MCF 10A (cell line): ENCODE measurements at regions not wholly inside any gene's neighbourhood (a gene's known extent, or its start where the extent isn't known, plus 50 kb on each side); places are given as distances from the start of the nearest gene placed in this dataset.

ENCODE experiments used
- BruUV-seq: library from RNA; stranded (reverse); fragments of 400-500 nt; replicated peaks from 2 replicates; lab custom pipeline; 2021; lab: Mats Ljungman, UMichigan
- CTCF ChIA-PET: fragments of 300-600 bp; sonication (Branson Sonifier 250); formaldehyde crosslinking; extraction: SDS; loops from one replicate; lab custom pipeline; 2021; ENCODE audit warnings: antibody characterized with exemption, inconsistent platforms; lab: Yijun Ruan, JAX
- POLR2A ChIA-PET: fragments of 300-600, 350-650 bp; sonication (Branson Sonifier 250); formaldehyde crosslinking; extraction: SDS; loops from one replicate; lab custom pipeline; 2020; ENCODE audit warnings: antibody characterized with exemption, inconsistent platforms; lab: Yijun Ruan, JAX
- DNase-seq: peaks from one replicate; pipeline ENCODE4 v3.0.0-alpha.2; 2018; ENCODE audit not compliant: unreplicated experiment
- H3K27ac Mint-ChIP-seq: one replicate; pipeline ENCODE4 v1.8.0; 2022; ENCODE audit warnings: mild to moderate bottlenecking, low read depth, mixed read lengths; ENCODE audit not compliant: unreplicated experiment
- H3K27me3 Mint-ChIP-seq: one replicate; pipeline ENCODE4 v1.8.0; 2022; ENCODE audit warnings: mixed read lengths; ENCODE audit not compliant: insufficient read depth, unreplicated experiment
- H3K36me3 Mint-ChIP-seq: one replicate; pipeline ENCODE4 v1.8.0; 2022; ENCODE audit warnings: mild to moderate bottlenecking, moderate library complexity, mixed read lengths; ENCODE audit not compliant: insufficient read depth, unreplicated experiment
- H3K4me1 Mint-ChIP-seq: one replicate; pipeline ENCODE4 v1.8.0; 2022; ENCODE audit warnings: mixed read lengths; ENCODE audit not compliant: insufficient read depth, unreplicated experiment
- H3K4me3 Mint-ChIP-seq: one replicate; pipeline ENCODE4 v1.8.0; 2022; ENCODE audit warnings: mild to moderate bottlenecking, moderate library complexity, mixed read lengths; ENCODE audit not compliant: unreplicated experiment
- H3K9me3 Mint-ChIP-seq: one replicate; pipeline ENCODE4 v1.8.0; 2022; ENCODE audit warnings: mixed read lengths; ENCODE audit not compliant: unreplicated experiment
- intact Hi-C: fragments of 100-400 bp; cut with micrococcal nuclease; formaldehyde crosslinking; loops from 2 replicates; pipeline ENCODE4 v1.14.1; 2022
- TF ChIP-seq, protein P1 (sequence below): fragments of 200-600 bp; IDR thresholded peaks from one replicate; pipeline ENCODE4 v1.8.0; 2022; ENCODE audit warnings: antibody characterized with exemption, mild to moderate bottlenecking; ENCODE audit not compliant: unreplicated experiment

DNA sequence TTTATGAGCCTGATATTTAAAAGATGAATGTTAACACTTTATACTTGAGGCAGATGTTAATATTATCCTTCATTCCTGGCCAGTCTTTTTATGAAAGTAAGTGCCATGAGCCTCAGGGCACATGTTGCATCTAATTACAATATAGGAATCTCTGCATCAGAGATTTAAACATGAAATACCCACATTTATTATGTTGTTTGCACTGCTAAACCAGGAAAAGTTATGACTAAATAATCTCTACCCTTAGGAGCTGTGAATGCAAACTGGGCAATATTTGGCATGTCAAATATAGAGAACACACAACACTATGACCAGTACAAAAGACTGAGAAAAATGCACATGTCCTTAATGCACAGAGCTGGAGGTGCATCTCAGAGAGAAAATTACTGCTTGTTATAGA, 526.1 kb upstream of the GRAMD2B start:
- peaks cover 9% of the 10 kb centered on the region for H3K4me1 Mint-ChIP-seq
- POLR2A ChIA-PET: interaction anchor here (0.6 kb wide), 2 partner anchors 109 to 1148 kb away, joined by 3 read pairs; no protein-coding TSS in a partner anchor
- no peak overlapping the region for H3K4me3 Mint-ChIP-seq
- TF ChIP-seq, protein P1, sequence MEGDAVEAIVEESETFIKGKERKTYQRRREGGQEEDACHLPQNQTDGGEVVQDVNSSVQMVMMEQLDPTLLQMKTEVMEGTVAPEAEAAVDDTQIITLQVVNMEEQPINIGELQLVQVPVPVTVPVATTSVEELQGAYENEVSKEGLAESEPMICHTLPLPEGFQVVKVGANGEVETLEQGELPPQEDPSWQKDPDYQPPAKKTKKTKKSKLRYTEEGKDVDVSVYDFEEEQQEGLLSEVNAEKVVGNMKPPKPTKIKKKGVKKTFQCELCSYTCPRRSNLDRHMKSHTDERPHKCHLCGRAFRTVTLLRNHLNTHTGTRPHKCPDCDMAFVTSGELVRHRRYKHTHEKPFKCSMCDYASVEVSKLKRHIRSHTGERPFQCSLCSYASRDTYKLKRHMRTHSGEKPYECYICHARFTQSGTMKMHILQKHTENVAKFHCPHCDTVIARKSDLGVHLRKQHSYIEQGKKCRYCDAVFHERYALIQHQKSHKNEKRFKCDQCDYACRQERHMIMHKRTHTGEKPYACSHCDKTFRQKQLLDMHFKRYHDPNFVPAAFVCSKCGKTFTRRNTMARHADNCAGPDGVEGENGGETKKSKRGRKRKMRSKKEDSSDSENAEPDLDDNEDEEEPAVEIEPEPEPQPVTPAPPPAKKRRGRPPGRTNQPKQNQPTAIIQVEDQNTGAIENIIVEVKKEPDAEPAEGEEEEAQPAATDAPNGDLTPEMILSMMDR: no peak
- intact Hi-C loops: no loop called here
- BruUV-seq: no TSS peak
- H3K36me3 Mint-ChIP-seq: no peaks in the 10 kb centered on the region
- H3K27me3 Mint-ChIP-seq: no peaks in the 10 kb centered on the region
- H3K27ac Mint-ChIP-seq: no peak overlapping the region
- CTCF ChIA-PET: no interaction called here
- peaks cover 7% of the 10 kb centered on the region for H3K9me3 Mint-ChIP-seq
- DNase-seq: no peak

DNA sequence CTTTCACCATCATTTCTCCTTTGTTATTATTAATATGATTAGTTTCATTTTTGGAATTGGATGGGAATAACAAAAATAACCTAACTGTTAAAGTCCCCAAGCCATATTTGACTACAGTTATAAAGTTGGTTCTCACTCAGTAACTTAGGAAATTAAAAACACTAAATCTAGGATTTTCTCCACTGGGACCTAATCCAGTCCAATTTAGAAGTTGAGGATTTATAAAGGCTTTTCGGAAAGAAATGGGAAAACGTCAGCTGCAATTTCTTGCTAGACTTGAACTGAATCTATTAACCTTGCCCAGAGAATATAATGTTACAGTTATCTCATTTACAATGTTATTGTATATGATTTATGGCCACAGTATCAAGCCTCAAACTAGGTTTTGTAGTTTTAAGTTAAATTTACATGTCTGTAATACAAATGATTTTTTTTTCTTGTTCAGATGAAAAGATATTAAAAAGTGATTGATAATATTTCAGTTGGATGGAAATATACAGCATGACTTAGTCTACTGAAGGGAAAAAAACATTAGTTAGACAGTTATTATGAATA, 524.3 kb upstream of the GRAMD2B start:
- no peaks in the 10 kb centered on the region for H3K27me3 Mint-ChIP-seq
- TF ChIP-seq, protein P1: no peak
- BruUV-seq: no TSS peak
- ChIA-PET POLR2A (no interaction called here), CTCF (no interaction called here)
- H3K4me1 Mint-ChIP-seq: peaks cover 9% of the 10 kb centered on the region
- DNase-seq: no peak
- no peaks in the 10 kb centered on the region for H3K9me3 Mint-ChIP-seq
- no peak overlapping the region for H3K27ac Mint-ChIP-seq
- intact Hi-C loops: no loop called here
- no peaks in the 10 kb centered on the region for H3K36me3 Mint-ChIP-seq
- H3K4me3 Mint-ChIP-seq: no peak overlapping the region

DNA sequence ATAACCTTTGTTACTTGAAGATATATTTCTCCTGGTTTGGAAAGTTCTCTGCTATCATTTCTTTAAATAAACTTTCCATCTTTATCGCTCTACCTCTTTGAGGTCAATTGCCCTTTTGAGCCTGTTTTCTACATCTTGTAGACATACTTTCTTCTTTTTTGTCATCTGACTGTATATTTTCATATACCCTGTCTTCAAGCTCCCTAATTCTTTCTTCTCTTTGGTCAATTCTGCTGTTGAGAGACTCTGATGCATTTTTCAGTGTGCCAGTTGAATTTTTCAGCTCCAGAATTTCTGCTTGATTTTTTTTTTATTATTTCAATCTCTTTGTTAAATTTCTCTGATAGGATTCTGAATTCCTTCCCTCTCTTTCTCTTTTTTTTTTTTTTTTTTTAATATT, 511.2 kb upstream of the GRAMD2B start:
- no peaks in the 10 kb centered on the region for H3K4me1 Mint-ChIP-seq
- POLR2A ChIA-PET: interaction anchor here (0.7 kb wide), 1 partner anchor 212 kb away, joined by 3 read pairs; no protein-coding TSS in a partner anchor
- no TSS peak for BruUV-seq

DNA sequence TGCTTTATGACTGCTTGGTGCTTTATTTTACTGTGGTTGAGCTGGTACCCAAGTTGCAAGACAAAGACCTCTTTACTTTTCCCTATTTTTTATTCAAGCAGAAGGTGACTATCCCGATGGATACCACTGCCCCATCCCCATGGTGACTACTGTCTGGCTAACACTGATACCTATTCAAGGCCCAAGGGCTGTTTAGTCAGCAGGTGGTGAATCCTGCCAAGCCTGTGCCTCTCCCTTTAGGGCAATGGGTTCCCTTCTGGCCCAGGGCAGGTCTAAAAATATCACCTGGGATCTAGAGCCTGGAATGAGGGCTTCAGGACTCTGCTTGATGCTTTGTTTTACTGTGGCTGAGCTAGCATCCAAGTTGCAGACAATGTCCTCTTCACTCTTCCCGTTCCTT, 510.0 kb upstream of the GRAMD2B start:
- no peak overlapping the region for H3K27ac Mint-ChIP-seq
- DNase-seq: peak; percentile 14
- POLR2A ChIA-PET: no interaction called here
- CTCF ChIA-PET: interaction anchor here (0.7 kb wide), 1 partner anchor 71 kb away, joined by 3 read pairs; no protein-coding TSS in a partner anchor
- intact Hi-C loops: no loop called here
- no peaks in the 10 kb centered on the region for H3K36me3 Mint-ChIP-seq
- no peaks in the 10 kb centered on the region for H3K27me3 Mint-ChIP-seq
- H3K4me3 Mint-ChIP-seq: no peak overlapping the region
- BruUV-seq: no TSS peak
- no peaks in the 10 kb centered on the region for H3K4me1 Mint-ChIP-seq
- H3K9me3 Mint-ChIP-seq: peaks cover 33% of the 10 kb centered on the region
- TF ChIP-seq, protein P1: no peak

More for the DNA sequence above, 511.2 kb upstream of the GRAMD2B start:
- H3K27ac Mint-ChIP-seq: no peak overlapping the region
- no peak for DNase-seq
- H3K27me3 Mint-ChIP-seq: no peaks in the 10 kb centered on the region
- H3K9me3 Mint-ChIP-seq: peaks cover 33% of the 10 kb centered on the region
- TF ChIP-seq, protein P1: no peak
- H3K4me3 Mint-ChIP-seq: no peak overlapping the region
- CTCF ChIA-PET: interaction anchor here (0.7 to 0.9 kb wide), 2 partner anchors 16 to 465 kb away, joined by 3 read pairs; no protein-coding TSS in a partner anchor
- intact Hi-C loops: no loop called here
- no peaks in the 10 kb centered on the region for H3K36me3 Mint-ChIP-seq
